OCI-LY1 (cell line): ENCODE measurements at regions not wholly inside any gene's neighbourhood (a gene's known extent, or its start where the extent isn't known, plus 50 kb on each side); places are given as distances from the start of the nearest gene placed in this dataset.

Experiments
- H2AFZ ChIP-seq: fragments of 200-600 bp; sonication (generic), shearing (Covaris generic); 2 replicates; pipeline ENCODE4 v1.6.0; 2014; ENCODE audit warnings: antibody characterized with exemption, mild to moderate bottlenecking, low read length
- H3F3A ChIP-seq: fragments of 200-600 bp; sonication (generic), shearing (Covaris generic); 2 replicates; pipeline ENCODE4 v1.6.0; 2014; ENCODE audit warnings: mild to moderate bottlenecking, antibody characterized with exemption, low read length, moderate library complexity; ENCODE audit not compliant: insufficient read depth
- H3K27ac ChIP-seq: fragments of 200-600 bp; sonication (generic); 2 replicates; pipeline ENCODE4 v1.5.1; 2014; ENCODE audit warnings: low read length, mixed run types, mild to moderate bottlenecking, low read depth; ENCODE audit not compliant: poor library complexity, severe bottlenecking
- H3K27me3 ChIP-seq: fragments of 200-600 bp; sonication (generic); 2 replicates; pipeline ENCODE4 v1.6.0; 2014; ENCODE audit warnings: antibody characterized with exemption, mild to moderate bottlenecking, low read length, moderate library complexity; ENCODE audit not compliant: insufficient read depth
- H3K36me3 ChIP-seq: fragments of 200-600 bp; sonication (generic); 2 replicates; pipeline ENCODE4 v1.6.1; 2014; ENCODE audit warnings: mild to moderate bottlenecking, antibody characterized with exemption, low read length, moderate library complexity, mixed read lengths; ENCODE audit not compliant: insufficient read depth
- H3K4me1 ChIP-seq: fragments of 200-600 bp; sonication (generic); 2 replicates; pipeline ENCODE4 v1.5.1; 2014; ENCODE audit warnings: mild to moderate bottlenecking, low read length, moderate library complexity; ENCODE audit not compliant: insufficient read depth, severe bottlenecking
- H3K4me2 ChIP-seq: fragments of 200-600 bp; sonication (generic), shearing (Covaris generic); 2 replicates; pipeline ENCODE4 v1.6.1; 2014; ENCODE audit warnings: low read length
- H3K4me3 ChIP-seq: fragments of 200-600 bp; sonication (generic); 2 replicates; pipeline ENCODE4 v1.5.1; 2014; ENCODE audit warnings: low read length, low read depth, mild to moderate bottlenecking, mixed read lengths; ENCODE audit not compliant: poor library complexity, severe bottlenecking
- H3K79me2 ChIP-seq: fragments of 200-600 bp; shearing (Covaris generic); 2 replicates; pipeline ENCODE4 v1.6.1; 2016; ENCODE audit warnings: mixed run types, low read length, mixed read lengths; ENCODE audit not compliant: insufficient read depth
- H3K9ac ChIP-seq: fragments of 200-600 bp; sonication (generic), shearing (Covaris generic); 2 replicates; pipeline ENCODE4 v1.6.1; 2014; ENCODE audit warnings: mild to moderate bottlenecking, low read length, mixed read lengths
- H3K9me2 ChIP-seq: fragments of 200-600 bp; sonication (generic), shearing (Covaris generic); 2 replicates; pipeline ENCODE4 v1.6.1; 2014; ENCODE audit warnings: low read depth, mild to moderate bottlenecking, low read length, mixed read lengths
- H3K9me3 ChIP-seq: fragments of 200-600 bp; shearing (Covaris generic); 2 replicates; pipeline ENCODE4 v1.6.1; 2014; ENCODE audit warnings: low read length, mixed read lengths
- H4K20me1 ChIP-seq: fragments of 200-600 bp; sonication (generic), shearing (Covaris generic); 2 replicates; pipeline ENCODE4 v1.6.0; 2016; ENCODE audit warnings: mild to moderate bottlenecking, low read length; ENCODE audit not compliant: insufficient read depth
- CTCF ChIP-seq: fragments of 200-600 bp; sonication (generic), shearing (Covaris generic); IDR thresholded peaks from 2 replicates; pipeline ENCODE4 v1.5.1; 2017; ENCODE audit warnings: mild to moderate bottlenecking, antibody characterized with exemption, low read length, moderate library complexity, mixed read lengths
- EZH2 ChIP-seq: fragments of 200-600 bp; sonication (generic), shearing (Covaris generic); IDR thresholded peaks from 2 replicates; pipeline ENCODE4 v1.8.0; 2017; ENCODE audit warnings: borderline replicate concordance, mixed run types, mild to moderate bottlenecking, antibody characterized with exemption, low read length, moderate library complexity, mixed read lengths

- Histone ChIP-seq H3K9me2 (no peaks in the 10 kb centered on the region), H3K4me1 (no peaks in the 10 kb centered on the region), H3K9me3 (no peaks in the 10 kb centered on the region), H3K4me3 (no peak overlapping the region), H3K9ac (no peak overlapping the region), H3K36me3 (no peaks in the 10 kb centered on the region), H3K79me2 (no peaks in the 10 kb centered on the region), H2AFZ (no peak overlapping the region), H3K27ac (no peak overlapping the region), H3F3A (no peaks in the 10 kb centered on the region), H3K4me2 (no peak overlapping the region), H4K20me1 (no peaks in the 10 kb centered on the region), H3K27me3 (no peaks in the 10 kb centered on the region)
- TF ChIP-seq CTCF (no peak), EZH2 (no peak)
Measured at GRCh38 chr6:97703661-97704060, 420.6 kb upstream of the MMS22L start.

GRCh38 chr6:97705568-97705967 is 422.6 kb upstream of the MMS22L start:
- no peaks in the 10 kb centered on the region for H3K79me2 ChIP-seq
- H3K4me2 ChIP-seq = no peak overlapping the region
- TF ChIP-seq CTCF (peak; percentile 63), EZH2 (no peak)
- no peaks in the 10 kb centered on the region for H3K9me2 ChIP-seq
- H3K4me3 ChIP-seq = no peak overlapping the region
- H2AFZ ChIP-seq = no peak overlapping the region
- H3F3A ChIP-seq = no peaks in the 10 kb centered on the region
- H4K20me1 ChIP-seq = no peaks in the 10 kb centered on the region
- H3K27me3 ChIP-seq = no peaks in the 10 kb centered on the region
- H3K4me1 ChIP-seq = no peaks in the 10 kb centered on the region
- no peak overlapping the region for H3K27ac ChIP-seq
- no peaks in the 10 kb centered on the region for H3K36me3 ChIP-seq
- no peaks in the 10 kb centered on the region for H3K9me3 ChIP-seq
- no peak overlapping the region for H3K9ac ChIP-seq

- no peak for TF ChIP-seq CTCF
- no peaks in the 10 kb centered on the region for H3K4me1 ChIP-seq
- no peak overlapping the region for H3K27ac ChIP-seq
- no peak overlapping the region for H3K4me3 ChIP-seq
- no peak overlapping the region for H3K4me2 ChIP-seq
- H3K36me3 ChIP-seq = no peaks in the 10 kb centered on the region
- no peaks in the 10 kb centered on the region for H3F3A ChIP-seq
- no peaks in the 10 kb centered on the region for H3K79me2 ChIP-seq
- H3K27me3 ChIP-seq = no peaks in the 10 kb centered on the region
- no peaks in the 10 kb centered on the region for H3K9me2 ChIP-seq
- H2AFZ ChIP-seq = no peak overlapping the region
- no peaks in the 10 kb centered on the region for H3K9me3 ChIP-seq
- no peaks in the 10 kb centered on the region for H4K20me1 ChIP-seq
- H3K9ac ChIP-seq = no peak overlapping the region
Measured at GRCh38 chr6:97712751-97713150, 429.7 kb upstream of the MMS22L start.
